KMS-11 (cell line): ENCODE measurements at regions not wholly inside any gene's neighbourhood (a gene's known extent, or its start where the extent isn't known, plus 50 kb on each side); places are given as distances from the start of the nearest gene placed in this dataset.
A peak's percentile ranks its signal among the peaks of the same experiment; 100 is the strongest.

Source experiments
- H2AFZ ChIP-seq: fragments of 200-600 bp; sonication (generic); 2 replicates; pipeline ENCODE4 v1.6.1; 2016; ENCODE audit warnings: antibody characterized with exemption, mixed run types, low read depth
- H3K27ac ChIP-seq: fragments of 200-600 bp; sonication (generic); 2 replicates; pipeline ENCODE4 v1.6.1; 2016; ENCODE audit warnings: mild to moderate bottlenecking, mixed run types
- H3K27me3 ChIP-seq: fragments of 200-600 bp; sonication (generic); 2 replicates; pipeline ENCODE4 v1.6.1; 2017; ENCODE audit warnings: mild to moderate bottlenecking, low read depth, mixed run types, moderate library complexity; ENCODE audit not compliant: insufficient read depth
- H3K36me3 ChIP-seq: fragments of 200-600 bp; sonication (generic); 2 replicates; pipeline ENCODE4 v1.6.1; 2017; ENCODE audit warnings: mild to moderate bottlenecking, mixed run types; ENCODE audit not compliant: insufficient read depth
- H3K4me1 ChIP-seq: fragments of 200-600 bp; sonication (generic); 2 replicates; pipeline ENCODE4 v1.6.1; 2016; ENCODE audit warnings: mild to moderate bottlenecking, low read depth, mixed run types; ENCODE audit not compliant: poor library complexity, severe bottlenecking
- H3K4me2 ChIP-seq: fragments of 200-600 bp; sonication (generic); 2 replicates; pipeline ENCODE4 v1.7.0; 2016; ENCODE audit warnings: mild to moderate bottlenecking, mixed run types
- H3K4me3 ChIP-seq: fragments of 200-600 bp; sonication (generic); IDR thresholded peaks from 2 replicates; pipeline ENCODE4 v1.6.1; 2017; ENCODE audit warnings: low read depth, low read length, mixed read lengths; ENCODE audit not compliant: insufficient read depth
- H3K79me2 ChIP-seq: fragments of 200-600 bp; sonication (generic); 2 replicates; pipeline ENCODE4 v1.6.1; 2016; ENCODE audit warnings: low read depth, mixed run types; ENCODE audit not compliant: insufficient read depth
- H3K9ac ChIP-seq: fragments of 200-600 bp; sonication (generic); 2 replicates; pipeline ENCODE4 v1.6.1; 2016; ENCODE audit warnings: mild to moderate bottlenecking, mixed run types
- H4K20me1 ChIP-seq: fragments of 200-600 bp; sonication (generic); 2 replicates; pipeline ENCODE4 v1.6.1; 2016; ENCODE audit warnings: mild to moderate bottlenecking, mixed run types; ENCODE audit not compliant: insufficient read depth
- CTCF ChIP-seq: fragments of 200-600 bp; sonication (generic); conservative IDR thresholded peaks from 2 replicates; pipeline ENCODE4 v1.6.1; 2017; ENCODE audit warnings: low read depth, mild to moderate bottlenecking, antibody characterized with exemption, low read length, moderate library complexity, mixed read lengths

GRCh38 chr18:51330148-51330547, 132.7 kb upstream of the MEX3C start:
- H2AFZ ChIP-seq = no peak overlapping the region
- no peaks in the 10 kb centered on the region for H3K27me3 ChIP-seq
- no peaks in the 10 kb centered on the region for H3K36me3 ChIP-seq
- H4K20me1 ChIP-seq = no peaks in the 10 kb centered on the region
- no peaks in the 10 kb centered on the region for H3K4me1 ChIP-seq
- H3K27ac ChIP-seq = no peak overlapping the region
- no peaks in the 10 kb centered on the region for H3K79me2 ChIP-seq
- H3K4me3 ChIP-seq = no peak overlapping the region
- no peak overlapping the region for H3K9ac ChIP-seq
- no peak for TF ChIP-seq CTCF
- H3K4me2 ChIP-seq = no peak overlapping the region

- no peak overlapping the region for H2AFZ ChIP-seq
- H3K4me1 ChIP-seq = no peaks in the 10 kb centered on the region
- no peaks in the 10 kb centered on the region for H4K20me1 ChIP-seq
- H3K4me2 ChIP-seq = no peak overlapping the region
- no peak overlapping the region for H3K4me3 ChIP-seq
- H3K27me3 ChIP-seq = no peaks in the 10 kb centered on the region
- no peak for TF ChIP-seq CTCF
- H3K9ac ChIP-seq = no peak overlapping the region
- H3K27ac ChIP-seq = no peak overlapping the region
- no peaks in the 10 kb centered on the region for H3K79me2 ChIP-seq
- H3K36me3 ChIP-seq = no peaks in the 10 kb centered on the region
These were observed 133.3 kb upstream of the MEX3C start for GRCh38 chr18:51330739-51331138.

GRCh38 chr18:51337406-51337805, 139.9 kb upstream of the MEX3C start:
- Histone ChIP-seq H3K9ac (no peak overlapping the region), H3K4me3 (no peak overlapping the region), H3K79me2 (no peaks in the 10 kb centered on the region), H3K4me2 (no peak overlapping the region), H3K27ac (no peak overlapping the region), H3K4me1 (peaks cover 21% of the 10 kb centered on the region), H4K20me1 (no peaks in the 10 kb centered on the region), H2AFZ (no peak overlapping the region), H3K27me3 (no peaks in the 10 kb centered on the region), H3K36me3 (no peaks in the 10 kb centered on the region)
- no peak for TF ChIP-seq CTCF

- peak overlapping the region; percentile 27 for H3K4me2 ChIP-seq
- H3K27me3 ChIP-seq = no peaks in the 10 kb centered on the region
- H3K4me3 ChIP-seq = no peak overlapping the region
- peak overlapping the region; percentile 7; the same call in 1 of the 2 replicates for H3K27ac ChIP-seq
- no peak overlapping the region for H3K9ac ChIP-seq
- no peaks in the 10 kb centered on the region for H3K79me2 ChIP-seq
- H4K20me1 ChIP-seq = no peaks in the 10 kb centered on the region
- no peak overlapping the region for H2AFZ ChIP-seq
- peaks cover 31% of the 10 kb centered on the region for H3K4me1 ChIP-seq
- no peaks in the 10 kb centered on the region for H3K36me3 ChIP-seq
- TF ChIP-seq CTCF = no peak
These were observed 142.4 kb upstream of the MEX3C start for GRCh38 chr18:51339856-51340255.
